ENCODE measurements at regions not wholly inside any gene's neighbourhood (a gene's known extent, or its start where the extent isn't known, plus 50 kb on each side); places are given as distances from the start of the nearest gene placed in this dataset.

DNA sequence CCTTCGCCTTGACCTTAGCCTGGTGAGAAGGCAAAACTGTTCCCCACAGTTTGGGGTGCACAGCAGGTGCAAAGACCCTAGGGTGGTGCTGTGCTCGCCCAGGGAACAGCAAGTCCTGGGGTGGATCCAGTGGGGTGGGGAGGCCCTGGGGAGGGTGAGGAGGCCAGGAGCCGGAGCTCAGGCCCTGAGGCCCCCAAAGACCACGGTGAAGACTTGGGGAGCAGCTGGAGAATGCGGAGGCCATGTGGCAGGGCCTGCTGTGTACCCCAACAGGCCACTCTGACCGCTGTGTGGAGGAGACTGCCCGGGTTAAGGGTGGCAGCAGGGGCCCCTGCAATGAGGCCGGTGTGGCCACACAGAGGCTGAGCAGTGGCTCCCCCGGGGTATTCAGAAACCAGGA is 101.1 kb upstream of the RTL6 start:
- Histone ChIP-seq H3K27ac (ENCODE audit: low read depth, low read length) (no peak overlapping the region), H3K79me2 (ENCODE audit: insufficient read depth, low read length) (no peaks in the 10 kb centered on the region), H4K20me1 (ENCODE audit: low read depth, low read length) (no peaks in the 10 kb centered on the region), H3K27me3 (ENCODE audit: low read length) (no peaks in the 10 kb centered on the region), H3K9me3 (ENCODE audit: insufficient read depth, low read length) (no peaks in the 10 kb centered on the region), H2AFZ (ENCODE audit: low read depth, low read length, severe bottlenecking) (no peak overlapping the region), H3F3A (ENCODE audit: insufficient read depth) (no peaks in the 10 kb centered on the region), H3K36me3 (ENCODE audit: low read length) (no peaks in the 10 kb centered on the region), H3K9ac (ENCODE audit: low read length) (no peak overlapping the region), H3K4me2 (ENCODE audit: low read depth, low read length, poor library complexity, severe bottlenecking) (no peak overlapping the region), H3K4me3 (ENCODE audit: insufficient read depth, low read length, poor library complexity, severe bottlenecking) (no peak overlapping the region), H3K9me2 (replicated peaks; ENCODE audit: insufficient read depth, low read length) (no peaks in the 10 kb centered on the region)
- TF ChIP-seq, protein P1, sequence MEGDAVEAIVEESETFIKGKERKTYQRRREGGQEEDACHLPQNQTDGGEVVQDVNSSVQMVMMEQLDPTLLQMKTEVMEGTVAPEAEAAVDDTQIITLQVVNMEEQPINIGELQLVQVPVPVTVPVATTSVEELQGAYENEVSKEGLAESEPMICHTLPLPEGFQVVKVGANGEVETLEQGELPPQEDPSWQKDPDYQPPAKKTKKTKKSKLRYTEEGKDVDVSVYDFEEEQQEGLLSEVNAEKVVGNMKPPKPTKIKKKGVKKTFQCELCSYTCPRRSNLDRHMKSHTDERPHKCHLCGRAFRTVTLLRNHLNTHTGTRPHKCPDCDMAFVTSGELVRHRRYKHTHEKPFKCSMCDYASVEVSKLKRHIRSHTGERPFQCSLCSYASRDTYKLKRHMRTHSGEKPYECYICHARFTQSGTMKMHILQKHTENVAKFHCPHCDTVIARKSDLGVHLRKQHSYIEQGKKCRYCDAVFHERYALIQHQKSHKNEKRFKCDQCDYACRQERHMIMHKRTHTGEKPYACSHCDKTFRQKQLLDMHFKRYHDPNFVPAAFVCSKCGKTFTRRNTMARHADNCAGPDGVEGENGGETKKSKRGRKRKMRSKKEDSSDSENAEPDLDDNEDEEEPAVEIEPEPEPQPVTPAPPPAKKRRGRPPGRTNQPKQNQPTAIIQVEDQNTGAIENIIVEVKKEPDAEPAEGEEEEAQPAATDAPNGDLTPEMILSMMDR (IDR thresholded peaks at IDR 0.05; ENCODE audit: insufficient read depth, low read length, poor library complexity, severe bottlenecking) = no peak
- TF ChIP-seq EZH2phosphoT487 (conservative IDR thresholded peaks at IDR 0.05; ENCODE audit: low read length) = no peak

DNA sequence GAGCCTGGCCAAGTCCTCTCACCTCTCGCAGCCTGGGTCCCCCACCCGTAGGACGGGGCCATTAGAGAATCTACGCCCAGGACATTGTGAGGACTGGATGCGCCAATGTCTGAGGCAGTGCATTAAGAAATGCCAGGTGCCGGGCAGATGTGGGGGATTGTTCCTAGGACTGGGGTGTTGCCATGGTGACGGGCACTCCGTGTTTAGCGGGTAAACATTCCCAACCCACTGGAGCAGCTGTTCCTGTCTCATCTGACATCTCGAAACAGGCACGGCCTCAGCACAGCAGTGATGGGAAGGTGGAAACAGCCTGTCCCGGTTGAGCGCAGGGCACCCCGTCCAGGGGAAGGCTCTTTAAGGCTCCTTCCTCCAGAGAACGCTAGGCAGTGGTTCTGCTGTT is 99.6 kb upstream of the RTL6 start:
- Histone ChIP-seq H3F3A (ENCODE audit: insufficient read depth) (no peaks in the 10 kb centered on the region), H3K79me2 (ENCODE audit: insufficient read depth, low read length) (no peaks in the 10 kb centered on the region), H3K27ac (ENCODE audit: low read depth, low read length) (no peak overlapping the region), H2AFZ (ENCODE audit: low read depth, low read length, severe bottlenecking) (no peak overlapping the region), H3K27me3 (ENCODE audit: low read length) (no peaks in the 10 kb centered on the region), H3K9ac (ENCODE audit: low read length) (no peak overlapping the region), H3K36me3 (ENCODE audit: low read length) (no peaks in the 10 kb centered on the region), H3K9me2 (replicated peaks; ENCODE audit: insufficient read depth, low read length) (no peaks in the 10 kb centered on the region), H4K20me1 (ENCODE audit: low read depth, low read length) (no peaks in the 10 kb centered on the region), H3K9me3 (ENCODE audit: insufficient read depth, low read length) (no peaks in the 10 kb centered on the region), H3K4me2 (ENCODE audit: low read depth, low read length, poor library complexity, severe bottlenecking) (no peak overlapping the region), H3K4me3 (ENCODE audit: insufficient read depth, low read length, poor library complexity, severe bottlenecking) (no peak overlapping the region)
- TF ChIP-seq, protein P1 (IDR thresholded peaks at IDR 0.05; ENCODE audit: insufficient read depth, low read length, poor library complexity, severe bottlenecking) = no peak
- TF ChIP-seq EZH2phosphoT487 (conservative IDR thresholded peaks at IDR 0.05; ENCODE audit: low read length) = no peak

- no peak overlapping the region for H2AFZ ChIP-seq (ENCODE audit: low read depth, low read length, severe bottlenecking)
- H3K4me3 ChIP-seq (ENCODE audit: insufficient read depth, low read length, poor library complexity, severe bottlenecking) = no peak overlapping the region
- no peak overlapping the region for H3K9ac ChIP-seq (ENCODE audit: low read length)
- H3K79me2 ChIP-seq (ENCODE audit: insufficient read depth, low read length) = no peaks in the 10 kb centered on the region
- no peaks in the 10 kb centered on the region for H4K20me1 ChIP-seq (ENCODE audit: low read depth, low read length)
- no peak overlapping the region for H3K4me2 ChIP-seq (ENCODE audit: low read depth, low read length, poor library complexity, severe bottlenecking)
- no peaks in the 10 kb centered on the region for H3F3A ChIP-seq (ENCODE audit: insufficient read depth)
- no peaks in the 10 kb centered on the region for H3K27me3 ChIP-seq (ENCODE audit: low read length)
- no peaks in the 10 kb centered on the region for H3K9me2 ChIP-seq (replicated peaks; ENCODE audit: insufficient read depth, low read length)
- TF ChIP-seq, protein P1 (IDR thresholded peaks at IDR 0.05; ENCODE audit: insufficient read depth, low read length, poor library complexity, severe bottlenecking) = no peak
- no peak for TF ChIP-seq EZH2phosphoT487 (conservative IDR thresholded peaks at IDR 0.05; ENCODE audit: low read length)
- no peaks in the 10 kb centered on the region for H3K9me3 ChIP-seq (ENCODE audit: insufficient read depth, low read length)
- H3K36me3 ChIP-seq (ENCODE audit: low read length) = no peaks in the 10 kb centered on the region
- H3K27ac ChIP-seq (ENCODE audit: low read depth, low read length) = no peak overlapping the region
Observed at GRCh38 chr22:44596396-44597125, 98.5 kb upstream of the RTL6 start.
